ENCODE measurements at regions not wholly inside any gene's neighbourhood (a gene's known extent, or its start where the extent isn't known, plus 50 kb on each side); places are given as distances from the start of the nearest gene placed in this dataset.

GRCh38 chr12:107328442-107329133 lies 235.2 kb upstream of the CRY1 start:
- WGBS, 2 donors = 54 to 55% methylated on average over 11 of the region's 11 CpGs
- FAIRE-seq (no peak), DNase-seq (no peak), ATAC-seq (no peak)
- Histone ChIP-seq H3K4me1 (no peaks in the 10 kb centered on the region), H3K36me3 (no peaks in the 10 kb centered on the region), H3K4me3 (no peak overlapping the region), H3K27ac (no peak overlapping the region), H3K27me3 (peaks cover 0 to 8% (median 3%) of the 10 kb centered on the region in 4 donors), H3K9me3 (no peaks in the 10 kb centered on the region)
- intact Hi-C loops (cut with DNase I) = no loop called here
- no peak for TF ChIP-seq CTCF (IDR thresholded peaks at IDR 0.05)

DNA sequence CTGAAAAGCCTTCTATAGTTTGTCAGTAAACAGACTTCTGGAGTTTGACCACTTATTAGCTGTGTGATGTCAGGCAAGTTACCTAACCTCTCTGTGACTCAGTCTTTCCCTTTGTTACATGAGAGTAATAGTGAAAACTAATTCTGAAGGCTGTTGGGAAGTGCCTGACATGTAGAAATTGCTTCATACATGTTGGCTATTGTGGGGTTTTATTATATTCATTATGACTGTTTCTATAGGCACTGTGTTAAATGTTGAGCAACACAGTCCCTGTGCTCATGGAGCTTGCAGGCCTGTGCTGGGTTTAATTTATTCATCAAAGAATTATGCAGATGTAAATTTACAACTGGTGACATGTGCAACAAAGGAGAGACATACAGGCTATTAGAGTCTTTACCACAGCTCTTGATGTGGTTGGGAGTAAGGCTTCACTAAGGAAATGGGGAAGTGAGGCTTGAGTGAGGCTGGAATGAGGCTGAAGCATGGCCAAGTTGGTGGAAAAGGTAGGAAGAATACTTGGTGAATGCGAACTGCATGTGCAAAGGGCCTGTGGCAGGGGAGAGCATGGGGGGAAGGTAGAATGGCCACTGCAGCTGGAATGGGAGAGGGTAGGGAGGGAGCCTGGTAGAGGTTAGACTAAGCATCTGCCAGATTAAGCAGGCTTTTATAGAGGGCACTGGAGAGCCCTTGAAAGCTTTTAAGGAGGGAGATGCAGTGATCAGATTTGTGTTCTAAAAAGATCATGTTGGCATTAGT lies 236.4 kb upstream of the CRY1 start:
- H3K9me3 ChIP-seq = no peaks in the 10 kb centered on the region
- no peaks in the 10 kb centered on the region for H3K4me1 ChIP-seq
- H3K36me3 ChIP-seq = no peaks in the 10 kb centered on the region
- peaks cover 0 to 4% (median 0%) of the 10 kb centered on the region in 4 donors for H3K27me3 ChIP-seq
- ATAC-seq = no peak
- no peak overlapping the region for H3K4me3 ChIP-seq
- 75% methylated on average over 1 of the region's 1 CpG for WGBS, 2 donors
- H3K27ac ChIP-seq = no peak overlapping the region
- DNase-seq = no peak
- TF ChIP-seq CTCF (IDR thresholded peaks at IDR 0.05) = no peak
- no peak for FAIRE-seq
- intact Hi-C loops (cut with DNase I) = no loop called here

GRCh38 chr12:107330831-107331431 lies 237.6 kb upstream of the CRY1 start:
- Histone ChIP-seq H3K27me3 (peaks cover 0 to 4% (median 0%) of the 10 kb centered on the region in 4 donors), H3K4me3 (no peak overlapping the region), H3K9me3 (no peaks in the 10 kb centered on the region), H3K36me3 (no peaks in the 10 kb centered on the region), H3K4me1 (no peaks in the 10 kb centered on the region), H3K27ac (no peak overlapping the region)
- intact Hi-C loops (cut with DNase I) = no loop called here
- no peak for TF ChIP-seq CTCF (IDR thresholded peaks at IDR 0.05)
- WGBS, 2 donors = 31 to 38% methylated on average over 8 of the region's 8 CpGs
- no peak for ATAC-seq
- no peak for DNase-seq
- no peak for FAIRE-seq

GRCh38 chr12:107331471-107331870 lies 238.1 kb upstream of the CRY1 start:
- Histone ChIP-seq H3K4me3 (no peak overlapping the region), H3K27ac (no peak overlapping the region), H3K36me3 (no peaks in the 10 kb centered on the region), H3K27me3 (peaks cover 0 to 4% (median 0%) of the 10 kb centered on the region in 4 donors), H3K9me3 (no peaks in the 10 kb centered on the region), H3K4me1 (no peaks in the 10 kb centered on the region)
- TF ChIP-seq CTCF (IDR thresholded peaks at IDR 0.05) = no peak
- DNase-seq (peak in 1 of 6 donors; percentile 40), ATAC-seq (no peak), FAIRE-seq (no peak)
- intact Hi-C loops (cut with DNase I) = no loop called here
- WGBS, 2 donors = 58 to 76% methylated on average over 5 to 9 of the region's 9 CpGs
